GM21515 (cell line): ENCODE measurements at regions not wholly inside any gene's neighbourhood (a gene's known extent, or its start where the extent isn't known, plus 50 kb on each side); places are given as distances from the start of the nearest gene placed in this dataset.
"Not testable (repeated sequence)": the region's sequence is repeated elsewhere in the genome, so short reads cannot be mapped to it uniquely, and the experiment has no call there.

ENCODE experiments used
- ATAC-seq: cut with Tn5 transposase; IDR thresholded peaks from one replicate; pipeline ENCODE4 v1.9.1; 2021; ENCODE audit not compliant: unreplicated experiment

DNA sequence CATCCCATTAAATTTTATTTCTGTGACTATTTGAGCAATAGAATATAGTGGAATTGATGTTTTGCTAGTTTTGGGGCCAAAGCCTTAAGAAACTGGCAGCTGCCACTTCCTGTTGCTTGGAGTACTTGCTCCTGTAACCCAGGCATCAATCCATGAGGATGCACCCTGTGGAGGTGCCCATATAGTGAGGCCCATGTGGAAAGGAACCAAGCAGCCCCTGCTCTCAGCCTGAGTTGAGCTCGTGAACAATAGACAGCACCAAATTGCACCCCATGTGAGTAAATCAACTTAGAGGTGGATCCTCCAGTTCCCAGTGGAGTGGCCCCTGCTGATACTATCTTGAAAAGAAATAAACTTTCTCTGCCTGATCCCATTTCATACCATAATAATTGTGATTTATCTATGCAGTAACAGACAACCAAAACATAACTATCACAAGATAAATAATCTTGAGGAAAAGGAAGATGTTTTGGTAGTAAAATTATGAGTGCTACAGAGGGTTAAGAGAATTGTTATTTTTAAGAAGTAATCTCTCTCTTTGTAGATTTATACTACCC lies 481.9 kb downstream of the TBC1D32 start:
- ATAC-seq: no peak

DNA sequence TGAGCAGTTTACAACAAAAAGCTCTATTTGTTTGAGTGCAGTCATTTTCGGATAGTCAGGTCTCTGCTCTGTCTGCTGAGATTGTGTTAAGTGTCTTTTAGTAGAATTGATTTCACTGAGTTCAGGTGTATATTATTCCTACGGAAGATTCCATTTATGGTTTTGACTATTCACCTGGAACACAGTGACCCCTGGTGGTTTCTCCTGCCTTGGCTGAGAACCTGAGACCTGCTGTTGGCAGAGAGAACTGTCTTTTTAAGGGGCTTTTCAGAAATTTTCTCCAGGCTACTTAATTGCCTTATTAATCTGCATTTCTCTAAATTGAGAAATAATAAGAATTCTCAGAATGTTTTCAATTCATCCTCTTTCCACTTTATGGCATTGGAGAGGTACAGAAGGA lies 508.0 kb downstream of the TBC1D32 start:
- ATAC-seq: no peak

GRCh38 chr6:120816794-120817193 lies 517.5 kb downstream of the TBC1D32 start:
- ATAC-seq: no peak

GRCh38 chr6:120805276-120805675 lies 529.0 kb downstream of the TBC1D32 start:
- no peak for ATAC-seq

DNA sequence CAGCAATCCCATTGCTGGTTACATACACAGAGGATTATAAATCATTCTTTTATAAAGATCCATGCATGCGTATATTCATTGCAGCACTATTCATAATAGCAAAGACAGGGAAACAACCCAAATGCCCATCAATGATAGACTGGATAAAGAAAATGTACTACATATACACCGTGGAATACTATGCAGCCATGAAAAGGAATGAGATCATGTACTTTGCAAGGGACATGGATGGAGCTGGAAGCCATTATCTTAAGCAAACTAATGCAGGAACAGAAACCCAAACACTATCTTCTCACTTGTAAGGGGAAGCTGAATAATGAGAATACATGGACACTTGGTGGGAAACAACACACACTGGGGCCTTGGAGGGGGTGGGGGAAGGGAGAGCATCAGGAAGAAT lies 529.7 kb downstream of the TBC1D32 start:
- ATAC-seq: no peak

- no peak for ATAC-seq
Measured at GRCh38 chr6:120786682-120787081, 547.6 kb downstream of the TBC1D32 start.

- ATAC-seq: no peak
Measured at GRCh38 chr6:120786256-120786655, 548.0 kb downstream of the TBC1D32 start.

DNA sequence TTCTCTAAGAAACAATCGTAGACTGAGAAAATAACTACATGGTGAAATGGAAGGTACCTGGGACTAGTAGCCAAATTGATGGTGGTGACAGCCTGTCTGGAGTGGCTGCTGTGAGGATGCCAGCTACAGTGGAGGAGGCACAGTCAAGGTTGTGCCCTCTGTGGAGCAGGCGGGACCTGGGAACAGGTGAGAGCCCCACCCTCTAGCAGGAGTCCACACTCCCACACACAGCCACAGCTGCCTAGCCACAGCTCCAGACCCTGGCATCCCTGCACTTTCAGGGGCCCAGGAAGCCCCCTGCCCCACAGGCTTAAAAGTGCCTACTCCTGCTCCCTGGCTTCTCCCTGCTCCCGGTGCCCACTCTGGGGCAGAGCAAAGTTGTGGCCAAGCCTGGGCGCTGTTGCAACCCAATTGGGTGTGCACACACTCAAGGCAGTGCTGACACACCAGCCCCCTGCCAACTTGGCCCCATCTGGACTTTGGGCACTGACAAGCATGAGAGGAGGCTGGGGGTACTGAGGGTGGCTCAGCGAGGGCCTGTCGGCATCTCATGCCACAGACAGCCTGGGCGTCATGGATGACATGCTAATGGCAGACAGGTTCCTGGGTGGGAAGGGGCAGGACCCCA lies 548.7 kb downstream of the TBC1D32 start:
- ATAC-seq: no peak

DNA sequence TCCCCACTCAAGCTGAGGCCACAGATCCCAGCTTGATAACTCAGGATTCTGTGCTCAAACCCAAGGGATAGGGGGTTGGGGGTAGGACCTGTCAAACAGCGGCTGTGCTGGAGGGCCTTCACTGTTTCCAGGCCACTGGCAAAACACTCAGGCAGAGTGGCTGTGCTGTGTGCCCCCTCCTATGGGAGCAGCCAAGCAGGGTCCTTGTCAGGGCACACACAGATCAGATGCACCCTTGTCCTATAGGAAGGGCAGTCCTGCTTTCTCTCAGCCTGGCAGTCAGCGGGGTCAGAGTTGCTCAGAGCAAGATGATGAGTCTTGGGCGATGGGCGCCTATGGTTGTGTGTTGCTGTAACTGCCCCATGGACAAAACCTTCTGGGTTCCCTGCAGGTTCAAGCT lies 554.8 kb downstream of the TBC1D32 start:
- no peak for ATAC-seq

- ATAC-seq: no peak
Measured at GRCh38 chr6:120775698-120776097, 558.6 kb downstream of the TBC1D32 start.

DNA sequence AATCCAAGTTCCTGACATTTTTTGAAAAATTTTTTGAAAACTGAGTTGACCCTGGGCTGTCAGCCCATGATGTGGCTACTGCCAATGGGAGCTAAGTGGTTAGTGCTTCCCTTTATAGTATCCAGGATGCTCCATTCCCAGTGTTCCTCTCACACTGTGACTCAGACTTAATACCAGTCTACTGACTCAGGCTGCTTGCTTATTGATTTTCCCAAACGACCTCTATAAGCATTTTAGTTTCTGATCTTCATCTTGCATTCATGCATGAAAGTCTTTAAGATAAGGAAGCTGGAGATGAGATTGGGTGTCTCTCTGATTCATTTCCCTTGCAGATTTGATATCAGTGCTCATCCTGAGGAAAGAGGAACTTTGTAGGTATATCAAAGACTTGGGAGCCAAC lies 560.0 kb downstream of the TBC1D32 start:
- ATAC-seq: no peak

- no peak for ATAC-seq
Measured at GRCh38 chr6:120771019-120771418, 563.3 kb downstream of the TBC1D32 start.

DNA sequence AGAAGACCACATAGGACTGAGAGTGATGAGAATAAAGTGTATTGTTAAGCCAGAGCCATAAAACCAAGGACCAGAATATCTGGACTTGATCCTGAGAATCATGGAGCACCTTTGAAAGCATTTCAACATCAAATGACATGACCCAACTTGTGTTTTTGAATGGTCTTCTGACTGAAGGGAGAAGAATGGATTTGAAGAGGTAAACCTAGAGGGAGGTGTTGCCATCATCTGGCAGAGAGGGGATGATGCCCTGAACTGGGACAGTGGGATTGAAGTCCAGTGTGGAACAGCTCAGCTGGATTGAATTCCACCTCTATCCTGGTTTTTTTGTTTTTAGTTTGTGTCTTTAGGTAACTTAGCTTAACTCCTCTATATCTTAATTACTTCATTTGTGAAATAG lies 570.0 kb downstream of the TBC1D32 start:
- no peak for ATAC-seq

DNA sequence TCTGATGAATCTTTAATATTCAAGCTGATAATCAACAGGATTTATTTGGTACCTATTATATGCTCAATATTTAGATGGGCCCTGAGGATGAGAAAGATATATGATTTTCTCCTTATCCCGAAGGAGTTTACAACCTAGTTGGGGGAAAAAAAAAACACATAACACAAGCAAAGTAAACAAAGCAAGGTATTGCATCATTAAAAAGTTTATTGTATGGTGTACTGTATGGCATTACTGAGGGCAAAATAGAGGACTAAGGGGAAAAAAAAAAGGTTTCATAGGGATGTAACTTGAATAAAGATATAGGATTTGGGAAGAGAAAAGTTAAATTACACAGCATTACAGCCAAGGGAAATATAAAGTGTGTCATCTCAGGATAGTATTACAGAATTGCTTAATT lies 574.7 kb downstream of the TBC1D32 start:
- ATAC-seq: no peak

DNA sequence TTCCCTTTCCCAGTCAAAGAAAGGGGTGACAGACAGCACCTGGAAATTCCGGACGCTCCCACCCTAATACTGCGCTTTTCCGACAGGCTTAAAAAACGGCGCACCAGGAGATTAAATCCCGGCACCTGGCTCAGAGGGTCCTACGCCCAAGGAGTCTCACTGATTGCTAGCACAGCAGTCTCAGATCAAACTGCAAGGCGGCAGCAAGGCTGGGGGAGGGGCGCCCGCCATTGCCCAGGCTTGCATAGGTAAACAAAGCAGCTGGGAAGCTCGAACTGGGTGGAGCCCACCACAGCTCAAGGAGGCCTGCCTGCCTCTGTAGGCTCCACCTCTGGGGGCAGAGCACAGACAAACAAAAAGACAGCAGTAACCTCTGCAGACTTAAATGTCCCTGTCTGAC lies 585.7 kb downstream of the TBC1D32 start:
- not testable (repeated sequence) for ATAC-seq

GRCh38 chr6:120736740-120737139 lies 597.5 kb downstream of the TBC1D32 start:
- no peak for ATAC-seq

DNA sequence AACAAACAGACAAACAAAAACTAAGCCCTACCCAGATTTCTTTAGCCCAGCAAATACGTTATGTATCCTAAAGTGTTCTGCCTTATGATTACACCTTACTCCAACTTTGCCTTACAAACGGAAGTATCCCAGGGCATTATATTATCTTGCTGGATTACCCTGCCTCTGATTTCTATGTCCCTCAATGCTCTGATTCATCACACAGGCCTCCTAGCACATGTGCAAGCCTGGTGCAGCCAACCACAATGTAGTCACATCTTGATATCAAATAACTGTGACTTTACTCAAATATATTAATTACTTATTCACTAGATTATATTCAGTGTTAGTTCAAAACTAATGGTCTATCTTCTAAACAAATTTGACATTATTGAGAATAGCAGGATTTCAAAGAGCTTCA lies 598.6 kb downstream of the TBC1D32 start:
- ATAC-seq: no peak

DNA sequence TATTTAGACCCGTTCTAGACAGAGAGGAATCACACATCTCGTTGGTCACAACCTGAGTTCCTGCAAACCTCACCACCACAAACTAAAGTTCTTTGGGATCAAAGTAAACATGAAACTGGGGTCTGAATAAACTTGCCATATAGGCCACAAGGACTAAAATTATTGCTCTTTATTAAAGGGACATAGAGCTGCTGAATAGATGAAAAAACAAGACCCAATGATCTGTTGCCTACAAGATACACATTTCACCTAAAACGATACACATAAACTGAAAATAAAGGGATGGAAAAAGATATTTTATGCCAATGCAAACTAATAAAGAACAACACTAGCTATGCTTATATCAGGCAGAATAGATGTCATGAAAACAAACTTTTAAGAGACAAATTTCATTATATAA lies 623.0 kb downstream of the TBC1D32 start:
- no peak for ATAC-seq

DNA sequence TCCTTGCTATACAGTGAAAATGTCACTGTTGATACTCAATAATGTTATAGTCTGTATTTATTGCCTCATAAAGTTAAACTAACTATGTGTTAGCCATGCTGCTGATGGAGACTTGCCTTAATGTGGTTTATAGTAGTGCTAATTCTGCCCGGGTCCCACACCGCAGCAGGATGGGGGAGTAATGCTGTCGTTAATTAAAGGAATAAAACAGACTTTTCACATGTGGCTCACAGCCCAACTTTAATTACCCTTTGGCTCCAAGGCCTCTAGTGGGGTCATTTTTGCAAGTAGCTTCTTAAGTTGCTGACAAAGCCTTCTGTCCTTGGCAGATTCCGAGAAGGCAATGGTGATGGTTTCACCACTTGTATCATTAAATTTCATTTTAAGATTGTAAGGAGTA lies 634.3 kb downstream of the TBC1D32 start:
- no peak for ATAC-seq

- ATAC-seq: no peak
Measured at GRCh38 chr6:120686492-120686891, 647.8 kb downstream of the TBC1D32 start.

GRCh38 chr6:120682145-120682544 lies 652.1 kb downstream of the TBC1D32 start:
- ATAC-seq: no peak

GRCh38 chr6:120681204-120681603 lies 653.1 kb downstream of the TBC1D32 start:
- no peak for ATAC-seq

DNA sequence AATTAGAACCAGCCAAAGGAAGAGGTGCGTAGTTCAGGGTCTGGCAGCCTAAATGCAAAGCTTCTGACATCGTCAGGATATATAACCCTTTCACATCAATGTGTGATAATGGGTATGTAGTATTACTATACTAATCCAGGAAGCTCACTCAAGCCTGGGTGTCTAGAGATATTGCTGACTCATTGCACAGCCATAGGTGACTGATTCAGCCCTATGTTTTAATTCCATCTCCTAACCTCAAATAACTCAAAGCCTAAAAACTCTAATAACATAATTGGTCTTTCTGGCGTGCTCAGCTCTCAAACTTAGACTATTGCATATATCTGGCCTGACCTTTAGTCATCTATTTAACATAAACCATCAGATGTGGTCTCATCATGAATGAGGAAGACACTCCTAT lies 658.4 kb downstream of the TBC1D32 start:
- ATAC-seq: no peak
